SW 1271 (cell line): ENCODE measurements at regions not wholly inside any gene's neighbourhood (a gene's known extent, or its start where the extent isn't known, plus 50 kb on each side); places are given as distances from the start of the nearest gene placed in this dataset.

Source experiments
- DNase-seq, 2 experiments: peaks; one replicate each; lab custom pipeline; 2025; lab: John Stamatoyannopoulos, UW

GRCh38 chr14:98622208-98623051, 649.6 kb downstream of the BCL11B start:
- peak in 1 of 2 experiments; percentile 18 for DNase-seq

GRCh38 chr14:98623788-98624415, 648.1 kb downstream of the BCL11B start:
- DNase-seq: no peak

GRCh38 chr14:98633380-98633779, 638.6 kb downstream of the BCL11B start:
- DNase-seq: no peak

GRCh38 chr14:98634043-98634820, 637.8 kb downstream of the BCL11B start:
- DNase-seq: no peak

- DNase-seq: no peak
Measured at GRCh38 chr14:98638366-98638765, 633.6 kb downstream of the BCL11B start.

- no peak for DNase-seq
Measured at GRCh38 chr14:98647754-98648153, 624.2 kb downstream of the BCL11B start.

GRCh38 chr14:98651037-98651436, 621.0 kb downstream of the BCL11B start:
- no peak for DNase-seq

- no peak for DNase-seq
Measured at GRCh38 chr14:98665007-98665406, 607.0 kb downstream of the BCL11B start.

GRCh38 chr14:98666545-98666944, 605.5 kb downstream of the BCL11B start:
- DNase-seq: no peak

GRCh38 chr14:98682033-98682432, 590.0 kb downstream of the BCL11B start:
- DNase-seq: no peak

- no peak for DNase-seq
Measured at GRCh38 chr14:98682726-98683125, 589.3 kb downstream of the BCL11B start.

GRCh38 chr14:98684468-98684867, 587.5 kb downstream of the BCL11B start:
- DNase-seq: no peak

- no peak for DNase-seq
Measured at GRCh38 chr14:98685725-98686124, 586.3 kb downstream of the BCL11B start.

- no peak for DNase-seq
Measured at GRCh38 chr14:98688446-98688845, 583.6 kb downstream of the BCL11B start.

GRCh38 chr14:98689951-98690350, 582.0 kb downstream of the BCL11B start:
- no peak for DNase-seq

- no peak for DNase-seq
Measured at GRCh38 chr14:98692832-98693231, 579.2 kb downstream of the BCL11B start.

- no peak for DNase-seq
Measured at GRCh38 chr14:98694541-98694940, 577.5 kb downstream of the BCL11B start.

GRCh38 chr14:98695809-98696208, 576.2 kb downstream of the BCL11B start:
- DNase-seq: no peak

GRCh38 chr14:98698341-98698740, 573.7 kb downstream of the BCL11B start:
- no peak for DNase-seq

GRCh38 chr14:98700748-98701147, 571.2 kb downstream of the BCL11B start:
- no peak for DNase-seq

- DNase-seq: no peak
Measured at GRCh38 chr14:98701377-98701776, 570.6 kb downstream of the BCL11B start.

- DNase-seq: no peak
Measured at GRCh38 chr14:98704441-98704840, 567.6 kb downstream of the BCL11B start.

- no peak for DNase-seq
Measured at GRCh38 chr14:98705871-98706300, 566.1 kb downstream of the BCL11B start.
